Ascending aorta (tissue), 2 donors: ENCODE measurements at regions not wholly inside any gene's neighbourhood (a gene's known extent, or its start where the extent isn't known, plus 50 kb on each side); places are given as distances from the start of the nearest gene placed in this dataset.

ENCODE experiments used
- DNase-seq, 2 donors: peaks; one replicate each; pipeline ENCODE4 v3.0.0-alpha.2; 2019; ENCODE audit warnings: low spot score in 2 of 2
- H3K27ac ChIP-seq, 2 donors: fragments of 200-600 bp; sonication (generic); one replicate each; pipeline ENCODE4 v1.5.1; 2016 to 2017; ENCODE audit warnings: mild to moderate bottlenecking in 1 of 2
- H3K27me3 ChIP-seq: fragments of 200-600 bp; sonication (generic); one replicate; pipeline ENCODE4 v1.5.1; 2017
- H3K36me3 ChIP-seq, 2 donors: fragments of 200-600 bp; sonication (generic); one replicate each; pipeline ENCODE4 v1.5.1; 2016
- H3K4me1 ChIP-seq, 2 donors: fragments of 200-600 bp; sonication (generic); one replicate each; pipeline ENCODE4 v1.5.1; 2016 to 2017; ENCODE audit warnings: mild to moderate bottlenecking in 1 of 2
- H3K4me3 ChIP-seq, 2 donors: fragments of 200-600 bp; sonication (generic); one replicate each; pipeline ENCODE4 v1.5.1; 2016 to 2017; ENCODE audit warnings: mild to moderate bottlenecking in 1 of 2
- H3K9me3 ChIP-seq, 2 donors: fragments of 200-600 bp; sonication (generic); one replicate each; pipeline ENCODE4 v1.5.1; 2016
- intact Hi-C: fragments of 100-400 bp; cut with DNase I; formaldehyde crosslinking; loops from one replicate; pipeline ENCODE4 v1.15.1; 2023
- TF ChIP-seq, protein P1 (sequence below), 3 experiments: fragments of 200-600 bp in 2 of 3; fragments of 450-650 bp in 1 of 3; sonication (generic) in 2 of 3; IDR thresholded peaks; one replicate each; pipeline ENCODE4 v1.5.1; 2016 to 2019; ENCODE audit warnings: antibody characterized with exemption in 3 of 3, mild to moderate bottlenecking in 1 of 3, moderate library complexity in 1 of 3

DNA sequence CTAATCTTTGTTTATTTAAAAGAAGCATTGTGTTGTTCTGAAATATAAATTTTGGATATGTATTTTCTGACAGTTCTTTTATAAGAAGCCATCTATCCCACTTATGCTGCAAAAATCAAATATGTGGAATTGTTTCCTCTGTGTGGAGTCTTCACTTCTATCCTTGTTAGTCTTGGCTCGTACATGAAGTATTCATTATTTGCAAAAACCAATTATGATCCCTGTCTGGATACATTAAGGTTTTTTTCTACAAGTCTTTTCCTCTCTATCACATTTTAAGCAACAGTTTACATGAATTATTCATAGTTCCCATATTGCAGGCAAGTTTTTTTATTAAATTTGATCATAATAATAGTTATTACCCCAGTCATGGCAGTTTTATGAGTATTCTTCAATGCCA is 490.8 kb upstream of the GJE1 start:
- Histone ChIP-seq H3K4me3 (no peak overlapping the region), H3K36me3 (no peaks in the 10 kb centered on the region), H3K9me3 (no peaks in the 10 kb centered on the region), H3K4me1 (no peaks in the 10 kb centered on the region), H3K27ac (no peak overlapping the region), H3K27me3 (no peaks in the 10 kb centered on the region)
- DNase-seq: no peak
- TF ChIP-seq, protein P1, sequence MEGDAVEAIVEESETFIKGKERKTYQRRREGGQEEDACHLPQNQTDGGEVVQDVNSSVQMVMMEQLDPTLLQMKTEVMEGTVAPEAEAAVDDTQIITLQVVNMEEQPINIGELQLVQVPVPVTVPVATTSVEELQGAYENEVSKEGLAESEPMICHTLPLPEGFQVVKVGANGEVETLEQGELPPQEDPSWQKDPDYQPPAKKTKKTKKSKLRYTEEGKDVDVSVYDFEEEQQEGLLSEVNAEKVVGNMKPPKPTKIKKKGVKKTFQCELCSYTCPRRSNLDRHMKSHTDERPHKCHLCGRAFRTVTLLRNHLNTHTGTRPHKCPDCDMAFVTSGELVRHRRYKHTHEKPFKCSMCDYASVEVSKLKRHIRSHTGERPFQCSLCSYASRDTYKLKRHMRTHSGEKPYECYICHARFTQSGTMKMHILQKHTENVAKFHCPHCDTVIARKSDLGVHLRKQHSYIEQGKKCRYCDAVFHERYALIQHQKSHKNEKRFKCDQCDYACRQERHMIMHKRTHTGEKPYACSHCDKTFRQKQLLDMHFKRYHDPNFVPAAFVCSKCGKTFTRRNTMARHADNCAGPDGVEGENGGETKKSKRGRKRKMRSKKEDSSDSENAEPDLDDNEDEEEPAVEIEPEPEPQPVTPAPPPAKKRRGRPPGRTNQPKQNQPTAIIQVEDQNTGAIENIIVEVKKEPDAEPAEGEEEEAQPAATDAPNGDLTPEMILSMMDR (IDR thresholded peaks at IDR 0.05): no peak
- intact Hi-C loops: no loop called here

GRCh38 chr6:141641406-141641805 is 491.3 kb upstream of the GJE1 start:
- Histone ChIP-seq H3K27me3 (no peaks in the 10 kb centered on the region), H3K36me3 (no peaks in the 10 kb centered on the region), H3K9me3 (no peaks in the 10 kb centered on the region), H3K4me1 (no peaks in the 10 kb centered on the region), H3K27ac (no peak overlapping the region), H3K4me3 (no peak overlapping the region)
- TF ChIP-seq, protein P1 (IDR thresholded peaks at IDR 0.05): no peak
- intact Hi-C loops: no loop called here
- DNase-seq: no peak

GRCh38 chr6:141635621-141636020 is 497.1 kb upstream of the GJE1 start:
- Histone ChIP-seq H3K4me3 (no peak overlapping the region), H3K27me3 (no peaks in the 10 kb centered on the region), H3K9me3 (no peaks in the 10 kb centered on the region), H3K27ac (no peak overlapping the region), H3K4me1 (no peaks in the 10 kb centered on the region), H3K36me3 (no peaks in the 10 kb centered on the region)
- intact Hi-C loops: no loop called here
- TF ChIP-seq, protein P1 (IDR thresholded peaks at IDR 0.05): no peak
- DNase-seq: no peak

GRCh38 chr6:141634269-141634668 is 498.5 kb upstream of the GJE1 start:
- TF ChIP-seq, protein P1 (IDR thresholded peaks at IDR 0.05): no peak
- Histone ChIP-seq H3K9me3 (no peaks in the 10 kb centered on the region), H3K36me3 (no peaks in the 10 kb centered on the region), H3K27me3 (no peaks in the 10 kb centered on the region), H3K4me3 (no peak overlapping the region), H3K27ac (no peak overlapping the region), H3K4me1 (no peaks in the 10 kb centered on the region)
- intact Hi-C loops: no loop called here
- no peak for DNase-seq

- TF ChIP-seq, protein P1 (IDR thresholded peaks at IDR 0.05): no peak
- intact Hi-C loops: no loop called here
Observed at GRCh38 chr6:141624301-141624700, 508.4 kb upstream of the GJE1 start.

DNA sequence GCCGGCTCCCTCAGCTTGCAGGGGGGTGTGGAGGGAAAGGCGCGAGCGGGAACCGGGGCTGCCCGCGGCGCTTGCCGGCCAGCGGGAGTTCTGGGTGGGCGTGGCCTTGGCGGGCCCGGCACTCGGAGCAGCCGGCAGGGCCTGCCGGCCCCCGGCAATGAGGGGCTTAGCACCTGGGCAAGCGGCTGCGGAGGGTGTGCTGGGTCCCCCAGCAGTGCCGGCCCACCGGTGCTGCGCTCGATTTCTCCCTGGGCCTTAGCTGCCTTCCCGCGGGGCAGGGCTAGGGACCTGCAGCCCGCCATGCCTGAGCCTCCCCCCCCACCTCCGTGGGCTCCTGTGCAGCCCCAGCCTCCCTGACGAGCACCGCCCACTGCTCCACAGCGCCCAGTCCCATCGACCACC is 514.5 kb upstream of the GJE1 start:
- intact Hi-C loops: no loop called here

More at GRCh38 chr6:141624301-141624700, 508.4 kb upstream of the GJE1 start:
- Histone ChIP-seq H3K36me3 (no peaks in the 10 kb centered on the region), H3K9me3 (peaks cover 0 to 8% of the 10 kb centered on the region in 2 donors), H3K4me3 (no peak overlapping the region), H3K27ac (no peak overlapping the region), H3K27me3 (no peaks in the 10 kb centered on the region), H3K4me1 (no peaks in the 10 kb centered on the region)
- DNase-seq: no peak

More for the DNA sequence above, 514.5 kb upstream of the GJE1 start:
- no peak overlapping the region for H3K27ac ChIP-seq
- no peaks in the 10 kb centered on the region for H3K9me3 ChIP-seq
- no peaks in the 10 kb centered on the region for H3K36me3 ChIP-seq
- no peaks in the 10 kb centered on the region for H3K27me3 ChIP-seq
- no peak overlapping the region for H3K4me3 ChIP-seq
- no peak for DNase-seq
- TF ChIP-seq, protein P1 (IDR thresholded peaks at IDR 0.05): no peak
- H3K4me1 ChIP-seq: no peaks in the 10 kb centered on the region
